ENCODE measurements at regions not wholly inside any gene's neighbourhood (a gene's known extent, or its start where the extent isn't known, plus 50 kb on each side); places are given as distances from the start of the nearest gene placed in this dataset.
"Not testable (repeated sequence)": the region's sequence is repeated elsewhere in the genome, so short reads cannot be mapped to it uniquely, and the experiment has no call there.

- no peak for DNase-seq
These were observed 226.6 kb upstream of the TENM4 start for GRCh38 chr11:79667380-79667779.

- DNase-seq, result no peak
These were observed 222.2 kb upstream of the TENM4 start for GRCh38 chr11:79663017-79663416.

- DNase-seq, result no peak
These were observed 220.5 kb upstream of the TENM4 start for GRCh38 chr11:79661373-79661772.

- DNase-seq, result no peak
These were observed 208.1 kb upstream of the TENM4 start for GRCh38 chr11:79648766-79649520.

- no peak for DNase-seq
These were observed 196.4 kb upstream of the TENM4 start for GRCh38 chr11:79637219-79637618.

GRCh38 chr11:79634905-79635304, 194.1 kb upstream of the TENM4 start:
- no peak for DNase-seq

GRCh38 chr11:79627281-79627680, 186.5 kb upstream of the TENM4 start:
- DNase-seq, result no peak

- DNase-seq, result peak; percentile 86
These were observed 185.6 kb upstream of the TENM4 start for GRCh38 chr11:79626135-79627075.

- no peak for DNase-seq
These were observed 182.5 kb upstream of the TENM4 start for GRCh38 chr11:79623375-79623774.

- DNase-seq, result no peak
These were observed 176.7 kb upstream of the TENM4 start for GRCh38 chr11:79617561-79617960.

GRCh38 chr11:79616392-79616851, 175.6 kb upstream of the TENM4 start:
- DNase-seq, result no peak

- DNase-seq, result no peak
These were observed 174.6 kb upstream of the TENM4 start for GRCh38 chr11:79615425-79615824.

- no peak for DNase-seq
These were observed 169.8 kb upstream of the TENM4 start for GRCh38 chr11:79610678-79611077.

- DNase-seq, result no peak
These were observed 169.3 kb upstream of the TENM4 start for GRCh38 chr11:79610139-79610538.

GRCh38 chr11:79609511-79609910, 168.7 kb upstream of the TENM4 start:
- no peak for DNase-seq

GRCh38 chr11:79606461-79606860, 165.6 kb upstream of the TENM4 start:
- DNase-seq, result not testable (repeated sequence)

- DNase-seq, result no peak
These were observed 159.9 kb upstream of the TENM4 start for GRCh38 chr11:79600711-79601110.

GRCh38 chr11:79594834-79595233, 154.0 kb upstream of the TENM4 start:
- peak; percentile 90 for DNase-seq

GRCh38 chr11:79592824-79593223, 152.0 kb upstream of the TENM4 start:
- DNase-seq, result peak; percentile 66

GRCh38 chr11:79592406-79592805, 151.6 kb upstream of the TENM4 start:
- DNase-seq, result no peak

- DNase-seq, result no peak
These were observed 141.6 kb upstream of the TENM4 start for GRCh38 chr11:79582434-79582833.

- DNase-seq, result no peak
These were observed 138.2 kb upstream of the TENM4 start for GRCh38 chr11:79579063-79579462.

- DNase-seq, result no peak
These were observed 137.3 kb upstream of the TENM4 start for GRCh38 chr11:79578116-79578515.

- no peak for DNase-seq
These were observed 134.9 kb upstream of the TENM4 start for GRCh38 chr11:79575701-79576100.
